Lower lobe of right lung (tissue), 2 donors: ENCODE measurements at regions not wholly inside any gene's neighbourhood (a gene's known extent, or its start where the extent isn't known, plus 50 kb on each side); places are given as distances from the start of the nearest gene placed in this dataset.

Experiments
- ATAC-seq, 2 donors: fragments of 200-7000 bp; cut with Tn5 transposase; one replicate each; pipeline ENCODE4 v1.9.1; 2020 to 2022; ENCODE audit warnings: mild to moderate bottlenecking in 2 of 2, moderate library complexity in 2 of 2
- DNase-seq: peaks from one replicate; pipeline ENCODE4 v3.0.0-alpha.2; 2020
- H3K27ac ChIP-seq: fragments of 200-600 bp; one replicate; pipeline ENCODE4 v1.8.0; 2022
- H3K27me3 ChIP-seq: fragments of 200-600 bp; one replicate; pipeline ENCODE4 v1.8.0; 2022; ENCODE audit warnings: low read depth
- H3K36me3 ChIP-seq: fragments of 200-600 bp; one replicate; pipeline ENCODE4 v1.8.0; 2022; ENCODE audit warnings: mild to moderate bottlenecking
- H3K4me1 ChIP-seq: fragments of 200-600 bp; one replicate; pipeline ENCODE4 v1.8.0; 2022
- H3K4me3 ChIP-seq: fragments of 200-600 bp; one replicate; pipeline ENCODE4 v1.8.0; 2022; ENCODE audit warnings: mild to moderate bottlenecking
- H3K9me3 ChIP-seq: fragments of 200-600 bp; one replicate; pipeline ENCODE4 v1.8.0; 2022
- intact Hi-C: fragments of 100-400 bp; cut with DNase I; formaldehyde crosslinking; loops from one replicate; pipeline ENCODE4 v1.11.0; 2022
- TF ChIP-seq, protein P1 (sequence below): fragments of 200-600 bp; IDR thresholded peaks from one replicate; pipeline ENCODE4 v1.8.0; 2022; ENCODE audit warnings: antibody characterized with exemption, mild to moderate bottlenecking
- donor health status: DM: no; HTN: yes; CAD: no; lungs with severe emphysema.

GRCh38 chr3:59542276-59542675, 492.5 kb upstream of the CFAP20DC start:
- Histone ChIP-seq H3K27me3 (no peaks in the 10 kb centered on the region), H3K9me3 (no peaks in the 10 kb centered on the region), H3K36me3 (no peaks in the 10 kb centered on the region), H3K4me3 (no peak overlapping the region), H3K27ac (no peak overlapping the region), H3K4me1 (no peaks in the 10 kb centered on the region)
- ATAC-seq (no peak), DNase-seq (no peak)
- TF ChIP-seq, protein P1, sequence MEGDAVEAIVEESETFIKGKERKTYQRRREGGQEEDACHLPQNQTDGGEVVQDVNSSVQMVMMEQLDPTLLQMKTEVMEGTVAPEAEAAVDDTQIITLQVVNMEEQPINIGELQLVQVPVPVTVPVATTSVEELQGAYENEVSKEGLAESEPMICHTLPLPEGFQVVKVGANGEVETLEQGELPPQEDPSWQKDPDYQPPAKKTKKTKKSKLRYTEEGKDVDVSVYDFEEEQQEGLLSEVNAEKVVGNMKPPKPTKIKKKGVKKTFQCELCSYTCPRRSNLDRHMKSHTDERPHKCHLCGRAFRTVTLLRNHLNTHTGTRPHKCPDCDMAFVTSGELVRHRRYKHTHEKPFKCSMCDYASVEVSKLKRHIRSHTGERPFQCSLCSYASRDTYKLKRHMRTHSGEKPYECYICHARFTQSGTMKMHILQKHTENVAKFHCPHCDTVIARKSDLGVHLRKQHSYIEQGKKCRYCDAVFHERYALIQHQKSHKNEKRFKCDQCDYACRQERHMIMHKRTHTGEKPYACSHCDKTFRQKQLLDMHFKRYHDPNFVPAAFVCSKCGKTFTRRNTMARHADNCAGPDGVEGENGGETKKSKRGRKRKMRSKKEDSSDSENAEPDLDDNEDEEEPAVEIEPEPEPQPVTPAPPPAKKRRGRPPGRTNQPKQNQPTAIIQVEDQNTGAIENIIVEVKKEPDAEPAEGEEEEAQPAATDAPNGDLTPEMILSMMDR: no peak
- intact Hi-C loops: no loop called here

DNA sequence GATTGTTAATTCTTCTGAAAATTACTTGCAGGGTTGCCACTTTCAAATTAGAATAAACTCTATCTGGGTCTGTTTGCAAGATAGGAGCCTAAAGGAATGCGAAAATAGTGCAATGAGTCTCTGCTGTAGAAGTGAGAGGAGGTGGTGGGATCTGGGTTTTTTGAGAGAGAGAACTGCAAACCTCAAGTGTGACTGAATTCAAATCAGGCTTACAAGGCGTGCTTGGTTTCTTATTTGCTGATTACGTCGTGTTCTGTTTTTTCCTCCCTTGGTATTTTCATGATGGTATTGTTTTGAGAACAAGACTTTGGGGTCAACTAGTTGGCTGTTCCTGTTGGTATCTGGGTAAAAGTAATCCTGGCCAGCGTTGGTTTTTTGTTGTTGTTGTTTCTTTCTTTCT, 490.9 kb upstream of the CFAP20DC start:
- TF ChIP-seq, protein P1: no peak
- H3K4me1 ChIP-seq: no peaks in the 10 kb centered on the region
- H3K4me3 ChIP-seq: no peak overlapping the region
- H3K27me3 ChIP-seq: no peaks in the 10 kb centered on the region
- no peaks in the 10 kb centered on the region for H3K36me3 ChIP-seq
- DNase-seq (no peak), ATAC-seq (no peak)
- intact Hi-C loops: no loop called here
- H3K27ac ChIP-seq: no peak overlapping the region
- H3K9me3 ChIP-seq: no peaks in the 10 kb centered on the region

DNA sequence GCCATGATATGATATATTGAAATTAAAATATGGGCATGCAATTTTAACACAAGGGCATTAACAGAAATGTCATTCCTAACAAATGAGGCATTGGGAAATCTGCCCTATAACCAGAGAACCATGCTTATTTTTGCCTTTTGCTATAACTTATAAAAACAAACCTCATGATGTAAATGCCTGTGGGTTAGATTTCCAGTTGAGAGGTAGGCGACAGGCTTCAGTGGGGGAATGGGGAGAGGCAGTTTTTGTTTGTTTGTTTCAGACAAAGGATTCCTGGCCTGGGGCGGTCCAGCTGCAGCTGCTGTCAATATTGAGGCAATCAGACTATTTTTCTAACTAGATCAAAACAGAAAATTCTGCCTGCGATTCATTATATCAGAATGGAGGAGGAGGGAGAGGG, 490.4 kb upstream of the CFAP20DC start:
- intact Hi-C loops: no loop called here
- H3K36me3 ChIP-seq: no peaks in the 10 kb centered on the region
- ATAC-seq: no peak
- H3K27me3 ChIP-seq: no peaks in the 10 kb centered on the region
- H3K9me3 ChIP-seq: no peaks in the 10 kb centered on the region
- no peak overlapping the region for H3K27ac ChIP-seq
- no peak for DNase-seq
- TF ChIP-seq, protein P1: no peak
- no peak overlapping the region for H3K4me3 ChIP-seq
- no peaks in the 10 kb centered on the region for H3K4me1 ChIP-seq

DNA sequence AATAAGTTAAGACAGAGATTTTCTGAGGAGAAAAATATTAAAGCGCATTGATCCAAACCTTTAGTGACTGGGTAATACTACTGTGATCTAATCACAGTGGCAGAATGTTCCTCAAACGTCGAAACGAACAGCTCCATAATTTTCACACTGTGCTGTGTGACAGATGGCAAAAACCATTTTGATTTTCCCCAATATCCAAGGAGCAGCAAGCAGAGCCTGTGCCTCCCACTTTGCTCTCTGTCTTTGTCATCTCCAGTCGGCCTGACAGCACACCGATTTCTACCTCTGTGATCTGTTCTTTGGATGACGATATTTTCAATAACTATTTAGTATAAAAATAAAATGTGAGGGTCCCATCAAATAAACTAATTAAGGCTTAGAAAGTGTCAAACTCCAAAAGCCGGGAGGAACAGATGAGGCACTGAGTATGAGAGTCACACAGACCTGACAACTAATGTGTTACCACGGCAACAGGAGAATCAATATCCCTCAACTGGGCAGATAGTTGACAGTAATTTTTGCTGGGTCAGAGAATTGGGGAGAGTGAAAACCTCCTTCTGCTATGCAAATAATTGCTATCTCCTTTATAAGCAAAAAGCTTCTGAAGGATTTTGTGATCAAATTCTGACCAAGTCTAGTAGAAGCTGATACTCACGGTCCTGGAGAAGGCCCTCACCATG, 489.1 kb upstream of the CFAP20DC start:
- DNase-seq (no peak), ATAC-seq (no peak)
- no peaks in the 10 kb centered on the region for H3K4me1 ChIP-seq
- H3K36me3 ChIP-seq: no peaks in the 10 kb centered on the region
- TF ChIP-seq, protein P1: no peak
- no peak overlapping the region for H3K27ac ChIP-seq
- no peaks in the 10 kb centered on the region for H3K27me3 ChIP-seq
- no peak overlapping the region for H3K4me3 ChIP-seq
- no peaks in the 10 kb centered on the region for H3K9me3 ChIP-seq
- intact Hi-C loops: no loop called here

DNA sequence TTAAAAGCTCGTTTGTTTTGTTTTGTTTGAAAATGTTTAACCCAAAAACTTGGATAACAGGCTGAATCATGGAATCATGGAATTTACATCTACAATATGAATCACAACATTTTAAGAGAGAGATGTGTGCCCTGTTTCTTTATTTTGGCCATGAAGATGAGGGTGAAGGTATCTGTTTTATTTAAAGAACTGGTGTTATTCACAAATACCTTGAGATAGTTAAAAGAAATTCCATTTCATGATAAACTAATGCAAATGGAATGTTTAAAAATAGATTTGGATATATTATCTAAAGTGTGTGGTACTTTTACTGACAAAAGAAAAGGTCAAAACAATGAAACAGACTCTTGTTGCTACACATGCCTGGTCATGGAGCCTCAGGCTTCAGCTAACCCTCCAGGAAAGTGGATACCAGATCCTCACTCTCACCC, 486.0 kb upstream of the CFAP20DC start:
- Histone ChIP-seq H3K27me3 (no peaks in the 10 kb centered on the region), H3K9me3 (no peaks in the 10 kb centered on the region), H3K4me1 (no peaks in the 10 kb centered on the region), H3K36me3 (no peaks in the 10 kb centered on the region), H3K27ac (no peak overlapping the region), H3K4me3 (no peak overlapping the region)
- TF ChIP-seq, protein P1: no peak
- DNase-seq: no peak
- intact Hi-C loops: no loop called here
- ATAC-seq: no peak
